ENCODE measurements at regions not wholly inside any gene's neighbourhood (a gene's known extent, or its start where the extent isn't known, plus 50 kb on each side); places are given as distances from the start of the nearest gene placed in this dataset.

GRCh38 chr6:93124006-93124632 is 295.2 kb downstream of the EPHA7 start:
- Mint-ChIP-seq H3K4me1 (no peaks in the 10 kb centered on the region), H3K9me3 (peaks cover 7% of the 10 kb centered on the region), H3K4me3 (no peak overlapping the region), H3K36me3 (ENCODE audit: low read depth) (no peaks in the 10 kb centered on the region), H3K27ac (no peak overlapping the region), H3K27me3 (ENCODE audit: low read depth) (no peaks in the 10 kb centered on the region)
- no peak for TF ChIP-seq CTCF (IDR thresholded peaks at IDR 0.05; ENCODE audit: unreplicated experiment in 3 of 3)

- Mint-ChIP-seq H3K27me3 (ENCODE audit: low read depth) (no peaks in the 10 kb centered on the region), H3K36me3 (ENCODE audit: low read depth) (no peaks in the 10 kb centered on the region), H3K4me3 (no peak overlapping the region), H3K9me3 (peaks cover 7% of the 10 kb centered on the region), H3K27ac (no peak overlapping the region), H3K4me1 (no peaks in the 10 kb centered on the region)
- no peak for TF ChIP-seq CTCF (IDR thresholded peaks at IDR 0.05; ENCODE audit: unreplicated experiment in 3 of 3)
Observed at GRCh38 chr6:93123585-93123984, 295.8 kb downstream of the EPHA7 start.

- H3K27me3 Mint-ChIP-seq (ENCODE audit: low read depth) = no peaks in the 10 kb centered on the region
- H3K9me3 Mint-ChIP-seq = no peaks in the 10 kb centered on the region
- TF ChIP-seq CTCF (IDR thresholded peaks at IDR 0.05; ENCODE audit: unreplicated experiment in 3 of 3) = no peak
- no peak overlapping the region for H3K4me3 Mint-ChIP-seq
- H3K27ac Mint-ChIP-seq = no peak overlapping the region
- no peaks in the 10 kb centered on the region for H3K4me1 Mint-ChIP-seq
- no peaks in the 10 kb centered on the region for H3K36me3 Mint-ChIP-seq (ENCODE audit: low read depth)
Observed at GRCh38 chr6:93120154-93120742, 299.1 kb downstream of the EPHA7 start.

GRCh38 chr6:93105907-93106306 is 313.5 kb downstream of the EPHA7 start:
- H3K9me3 Mint-ChIP-seq = no peaks in the 10 kb centered on the region
- no peaks in the 10 kb centered on the region for H3K27me3 Mint-ChIP-seq (ENCODE audit: low read depth)
- no peak overlapping the region for H3K4me3 Mint-ChIP-seq
- H3K36me3 Mint-ChIP-seq (ENCODE audit: low read depth) = no peaks in the 10 kb centered on the region
- no peak for TF ChIP-seq CTCF (IDR thresholded peaks at IDR 0.05; ENCODE audit: unreplicated experiment in 3 of 3)
- H3K4me1 Mint-ChIP-seq = no peaks in the 10 kb centered on the region
- no peak overlapping the region for H3K27ac Mint-ChIP-seq

GRCh38 chr6:93105017-93105416 is 314.3 kb downstream of the EPHA7 start:
- no peak for TF ChIP-seq CTCF (IDR thresholded peaks at IDR 0.05; ENCODE audit: unreplicated experiment in 3 of 3)
- Mint-ChIP-seq H3K27ac (peak overlapping the region in 1 of 3 experiments; percentile 35), H3K36me3 (ENCODE audit: low read depth) (no peaks in the 10 kb centered on the region), H3K4me1 (no peaks in the 10 kb centered on the region), H3K4me3 (no peak overlapping the region), H3K9me3 (no peaks in the 10 kb centered on the region), H3K27me3 (ENCODE audit: low read depth) (no peaks in the 10 kb centered on the region)

All from nephron (organoid).